Activated T-helper 2 cell treated with anti-CD3 and anti-CD28 coated beads, Interferon-gamma antibody, Interleukin-2, Interleukin-4, amounts not matched to agents 10 μg/mL and 5 μg/mL and 100 μg/mL, durations not matched to agents 14 hours and 24 hours and 36 hours (primary cell): ENCODE measurements at regions not wholly inside any gene's neighbourhood (a gene's known extent, or its start where the extent isn't known, plus 50 kb on each side); places are given as distances from the start of the nearest gene placed in this dataset.

Experiments
- DNase-seq: peaks from one replicate; pipeline ENCODE4 v3.0.0; 2021; ENCODE audit warnings: low spot score
- H3K27ac Mint-ChIP-seq: one replicate; pipeline ENCODE4 v1.8.0; 2021; ENCODE audit warnings: mixed read lengths
- H3K27me3 Mint-ChIP-seq: one replicate; pipeline ENCODE4 v1.8.0; 2021; ENCODE audit warnings: low read depth, mixed read lengths
- H3K36me3 Mint-ChIP-seq: one replicate; pipeline ENCODE4 v1.8.0; 2021; ENCODE audit warnings: low read depth, mixed read lengths
- H3K4me1 Mint-ChIP-seq: one replicate; pipeline ENCODE4 v1.8.0; 2021; ENCODE audit warnings: low read depth, mixed read lengths
- H3K4me3 Mint-ChIP-seq: one replicate; pipeline ENCODE4 v1.8.0; 2021; ENCODE audit warnings: low read depth, mild to moderate bottlenecking, moderate library complexity, mixed read lengths
- H3K9me3 Mint-ChIP-seq: one replicate; pipeline ENCODE4 v1.8.0; 2021; ENCODE audit warnings: mixed read lengths
- intact Hi-C: fragments of 100-400 bp; cut with micrococcal nuclease; formaldehyde crosslinking; loops from one replicate; pipeline ENCODE4 v1.15.1; 2023

DNA sequence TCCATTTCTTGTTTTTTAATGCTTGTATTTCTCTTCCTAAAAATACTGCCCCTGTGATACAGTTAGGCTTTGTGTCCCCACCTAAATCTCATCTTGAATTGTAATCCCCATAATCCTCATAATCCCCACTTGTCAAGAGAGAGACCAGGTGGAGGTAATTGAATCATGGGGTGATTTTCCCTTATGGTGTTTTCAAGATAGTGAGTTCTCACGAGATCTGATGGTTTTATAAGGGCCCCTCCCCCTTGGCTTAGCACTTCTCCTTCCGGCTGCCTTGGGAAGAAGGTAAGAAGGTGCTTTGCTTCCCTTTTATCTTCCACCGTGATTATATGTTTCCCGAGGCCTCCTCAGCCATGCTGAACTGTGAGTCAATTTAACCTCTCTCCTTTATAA lies 227.4 kb downstream of the MAN2A1 start:
- intact Hi-C loops = no loop called here
- peaks cover 5% of the 10 kb centered on the region for H3K9me3 Mint-ChIP-seq
- H3K4me3 Mint-ChIP-seq = no peak overlapping the region
- no peak overlapping the region for H3K27ac Mint-ChIP-seq
- H3K4me1 Mint-ChIP-seq = peaks cover 7% of the 10 kb centered on the region
- DNase-seq = no peak
- H3K27me3 Mint-ChIP-seq = no peaks in the 10 kb centered on the region
- no peaks in the 10 kb centered on the region for H3K36me3 Mint-ChIP-seq

DNA sequence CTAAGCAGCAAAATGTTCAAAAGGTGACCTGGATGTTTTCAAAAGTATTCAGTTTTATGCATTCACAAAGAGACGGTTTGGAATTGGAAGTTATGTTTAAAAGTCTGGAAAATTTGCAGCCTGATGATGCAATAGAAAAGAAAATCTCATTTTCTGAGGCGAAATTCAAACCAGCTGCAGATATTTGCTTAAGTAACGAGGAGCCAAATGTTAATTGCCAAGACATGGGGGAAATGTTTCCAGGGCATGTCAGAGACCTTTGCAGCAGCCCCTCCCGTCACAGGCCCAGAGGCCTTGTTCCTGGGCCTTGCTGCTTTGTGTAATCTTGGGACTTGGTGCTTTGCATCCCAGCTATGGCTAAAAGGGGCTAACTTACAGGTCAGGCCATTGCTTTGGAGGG lies 228.2 kb downstream of the MAN2A1 start:
- no peaks in the 10 kb centered on the region for H3K36me3 Mint-ChIP-seq
- DNase-seq = no peak
- intact Hi-C loops = no loop called here
- H3K27me3 Mint-ChIP-seq = no peaks in the 10 kb centered on the region
- peaks cover 5% of the 10 kb centered on the region for H3K9me3 Mint-ChIP-seq
- H3K4me1 Mint-ChIP-seq = peaks cover 12% of the 10 kb centered on the region
- no peak overlapping the region for H3K27ac Mint-ChIP-seq
- no peak overlapping the region for H3K4me3 Mint-ChIP-seq

GRCh38 chr5:109920736-109921135 lies 231.0 kb downstream of the MAN2A1 start:
- intact Hi-C loops = no loop called here
- Mint-ChIP-seq H3K4me3 (no peak overlapping the region), H3K27ac (no peak overlapping the region)

DNA sequence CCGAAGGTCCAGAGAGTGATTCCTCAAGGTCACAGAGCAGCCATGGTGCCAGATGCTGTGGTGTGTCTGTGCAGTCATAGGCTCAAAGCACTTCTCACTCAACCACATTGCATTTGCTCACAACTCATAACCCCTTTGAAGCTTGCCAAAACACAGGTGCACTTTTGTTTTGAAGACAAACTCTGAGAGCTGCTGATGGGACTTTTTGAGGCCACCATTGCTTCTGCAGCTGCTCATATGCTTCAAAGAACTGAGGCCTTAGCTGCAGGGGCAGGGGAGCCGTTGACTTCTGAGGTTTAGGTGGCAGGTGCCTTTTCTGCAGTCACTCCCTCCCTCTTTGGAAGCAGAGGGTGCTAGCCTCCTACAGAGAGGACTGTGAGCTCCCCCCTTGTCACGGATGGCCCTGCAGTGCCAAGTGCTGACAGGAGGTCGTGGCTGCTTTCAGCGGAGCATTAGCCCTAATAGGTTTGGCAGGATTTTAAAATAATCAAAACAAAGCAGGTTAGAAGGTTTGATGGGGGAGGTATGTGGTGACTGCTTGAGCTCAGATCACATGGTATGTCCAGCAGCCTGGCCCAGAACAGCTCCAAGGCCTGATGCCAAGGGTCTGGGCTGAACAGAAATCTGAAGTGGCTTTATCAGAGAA lies 232.1 kb downstream of the MAN2A1 start:
- Mint-ChIP-seq H3K27ac (no peak overlapping the region), H3K9me3 (peaks cover 5% of the 10 kb centered on the region), H3K27me3 (no peaks in the 10 kb centered on the region), H3K4me3 (no peak overlapping the region), H3K4me1 (peaks cover 12% of the 10 kb centered on the region), H3K36me3 (no peaks in the 10 kb centered on the region)
- intact Hi-C loops = no loop called here
- DNase-seq = peak; percentile 11

More at GRCh38 chr5:109920736-109921135, 231.0 kb downstream of the MAN2A1 start:
- Mint-ChIP-seq H3K9me3 (peaks cover 5% of the 10 kb centered on the region), H3K4me1 (peaks cover 12% of the 10 kb centered on the region), H3K36me3 (no peaks in the 10 kb centered on the region), H3K27me3 (no peaks in the 10 kb centered on the region)
- no peak for DNase-seq

DNA sequence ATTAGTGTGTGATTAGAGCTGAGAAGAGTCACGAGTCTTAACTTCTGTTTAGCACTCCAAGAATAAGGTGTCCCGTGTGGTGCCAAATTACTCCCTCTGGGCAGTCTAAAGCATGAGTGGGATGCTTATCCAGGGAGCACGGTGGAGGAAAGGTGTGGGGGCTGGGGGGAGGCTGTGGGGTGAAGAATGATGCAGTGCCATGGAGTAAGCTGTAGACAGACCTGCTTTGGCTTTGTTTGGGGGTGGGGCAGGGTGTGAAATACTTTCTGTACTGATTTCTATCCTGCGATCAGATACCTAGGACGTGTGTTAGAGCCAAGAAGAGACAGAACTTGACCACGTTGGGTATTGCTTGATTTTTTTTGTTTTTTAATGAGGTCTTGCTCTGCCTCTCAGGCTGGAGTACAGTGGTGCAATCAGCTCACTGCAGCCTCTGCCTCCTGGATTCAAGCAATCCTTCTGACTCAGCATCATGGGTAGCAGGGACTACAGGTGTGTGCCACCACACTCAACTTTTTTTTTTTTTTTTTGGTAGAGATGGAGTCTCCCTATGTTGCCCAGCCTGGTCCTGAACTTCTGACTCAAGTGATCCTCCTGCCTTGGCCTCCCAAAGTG lies 232.8 kb downstream of the MAN2A1 start:
- H3K9me3 Mint-ChIP-seq = peaks cover 5% of the 10 kb centered on the region
- H3K4me3 Mint-ChIP-seq = no peak overlapping the region
- intact Hi-C loops = no loop called here

GRCh38 chr5:109923205-109923604 lies 233.5 kb downstream of the MAN2A1 start:
- H3K27ac Mint-ChIP-seq = no peak overlapping the region
- no peaks in the 10 kb centered on the region for H3K36me3 Mint-ChIP-seq
- no peak overlapping the region for H3K4me3 Mint-ChIP-seq
- DNase-seq = no peak
- intact Hi-C loops = no loop called here
- no peaks in the 10 kb centered on the region for H3K9me3 Mint-ChIP-seq
- peaks cover 12% of the 10 kb centered on the region for H3K4me1 Mint-ChIP-seq
- H3K27me3 Mint-ChIP-seq = no peaks in the 10 kb centered on the region

More for the DNA sequence above, 232.8 kb downstream of the MAN2A1 start:
- Mint-ChIP-seq H3K27ac (no peak overlapping the region), H3K4me1 (peaks cover 12% of the 10 kb centered on the region), H3K36me3 (no peaks in the 10 kb centered on the region), H3K27me3 (no peaks in the 10 kb centered on the region)
- DNase-seq = no peak

GRCh38 chr5:109924237-109925107 lies 234.7 kb downstream of the MAN2A1 start:
- no peaks in the 10 kb centered on the region for H3K27me3 Mint-ChIP-seq
- H3K36me3 Mint-ChIP-seq = no peaks in the 10 kb centered on the region
- no peak for DNase-seq
- H3K4me1 Mint-ChIP-seq = peaks cover 12% of the 10 kb centered on the region
- H3K27ac Mint-ChIP-seq = no peak overlapping the region
- intact Hi-C loops = no loop called here
- H3K4me3 Mint-ChIP-seq = no peak overlapping the region
- H3K9me3 Mint-ChIP-seq = no peaks in the 10 kb centered on the region

GRCh38 chr5:109927639-109928038 lies 237.9 kb downstream of the MAN2A1 start:
- H3K27me3 Mint-ChIP-seq = no peaks in the 10 kb centered on the region
- intact Hi-C loops = no loop called here

DNA sequence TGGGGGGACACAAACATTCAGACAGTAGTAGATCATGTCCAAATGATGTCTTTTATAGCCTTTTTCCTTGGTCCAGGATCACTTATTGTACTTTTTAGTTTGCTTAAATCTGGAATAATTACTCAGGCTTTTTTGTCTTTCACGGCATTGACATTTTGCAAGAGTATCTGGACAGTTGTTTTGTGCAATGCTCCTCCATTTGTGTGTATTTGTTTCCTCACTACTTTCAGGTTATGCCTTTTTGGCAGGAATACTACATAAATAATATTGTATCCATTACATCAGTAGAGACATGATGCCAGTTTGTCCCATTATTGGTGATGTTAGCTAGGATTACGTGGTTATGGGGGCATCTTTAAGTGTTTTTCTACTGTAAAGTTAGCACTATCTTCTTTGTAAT lies 238.3 kb downstream of the MAN2A1 start:
- Mint-ChIP-seq H3K36me3 (no peaks in the 10 kb centered on the region), H3K4me3 (no peak overlapping the region), H3K4me1 (no peaks in the 10 kb centered on the region), H3K27me3 (no peaks in the 10 kb centered on the region), H3K27ac (no peak overlapping the region), H3K9me3 (no peaks in the 10 kb centered on the region)
- no peak for DNase-seq
- intact Hi-C loops = no loop called here

More at GRCh38 chr5:109927639-109928038, 237.9 kb downstream of the MAN2A1 start:
- Mint-ChIP-seq H3K36me3 (no peaks in the 10 kb centered on the region), H3K4me1 (peaks cover under 1% of the 10 kb centered on the region), H3K9me3 (no peaks in the 10 kb centered on the region), H3K27ac (no peak overlapping the region), H3K4me3 (no peak overlapping the region)
- no peak for DNase-seq

DNA sequence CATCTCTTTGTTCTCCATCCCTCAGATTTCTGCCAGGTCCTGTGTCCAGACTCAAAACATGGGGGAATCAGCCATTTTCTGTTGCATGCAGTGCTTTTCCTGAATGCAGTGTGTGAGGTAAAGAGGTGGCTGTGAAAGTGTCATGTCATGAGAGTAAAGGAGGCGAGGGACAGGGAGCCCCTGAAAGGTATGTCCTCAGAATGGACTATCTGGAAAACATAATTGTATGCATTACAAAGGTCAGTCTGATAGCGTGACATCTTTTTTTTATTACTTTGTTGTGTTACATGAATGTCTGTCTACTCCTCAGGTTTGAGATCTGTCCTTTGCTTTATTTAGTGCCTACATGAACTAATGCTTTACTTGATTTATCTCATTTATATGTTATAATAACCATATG lies 239.1 kb downstream of the MAN2A1 start:
- no peak for DNase-seq
- Mint-ChIP-seq H3K27ac (no peak overlapping the region), H3K36me3 (no peaks in the 10 kb centered on the region), H3K9me3 (no peaks in the 10 kb centered on the region), H3K4me3 (no peak overlapping the region), H3K27me3 (no peaks in the 10 kb centered on the region), H3K4me1 (no peaks in the 10 kb centered on the region)
- intact Hi-C loops = no loop called here

DNA sequence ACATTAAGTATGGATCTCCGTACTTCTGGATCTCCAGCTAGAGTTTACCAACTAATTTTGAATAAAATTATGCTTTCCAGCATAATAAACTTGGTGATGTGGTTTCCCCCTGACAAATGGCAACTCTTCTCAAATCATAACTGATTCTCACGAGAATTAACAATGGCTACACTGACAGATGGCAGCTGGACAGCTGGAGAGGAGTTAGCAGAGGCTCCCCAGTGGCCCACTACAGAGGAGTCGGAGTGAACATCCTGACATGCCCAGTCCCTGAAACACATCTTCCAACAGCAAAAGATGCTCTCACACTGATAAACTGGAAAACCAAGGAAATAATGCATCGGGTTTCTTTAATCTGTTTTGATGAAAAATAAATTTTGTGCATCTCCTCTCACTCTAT lies 239.6 kb downstream of the MAN2A1 start:
- Mint-ChIP-seq H3K27ac (no peak overlapping the region), H3K36me3 (no peaks in the 10 kb centered on the region), H3K9me3 (no peaks in the 10 kb centered on the region), H3K4me1 (no peaks in the 10 kb centered on the region), H3K4me3 (no peak overlapping the region), H3K27me3 (no peaks in the 10 kb centered on the region)
- no peak for DNase-seq
- intact Hi-C loops = no loop called here

GRCh38 chr5:109929911-109930310 lies 240.2 kb downstream of the MAN2A1 start:
- Mint-ChIP-seq H3K27ac (no peak overlapping the region), H3K4me3 (no peak overlapping the region), H3K27me3 (no peaks in the 10 kb centered on the region), H3K4me1 (no peaks in the 10 kb centered on the region), H3K36me3 (no peaks in the 10 kb centered on the region), H3K9me3 (no peaks in the 10 kb centered on the region)
- DNase-seq = no peak
- intact Hi-C loops = no loop called here
